NT2/D1 (cell line): ENCODE measurements at regions not wholly inside any gene's neighbourhood (a gene's known extent, or its start where the extent isn't known, plus 50 kb on each side); places are given as distances from the start of the nearest gene placed in this dataset.

ENCODE experiments used
- YY1 ChIP-seq: IDR thresholded peaks from 2 replicates; pipeline ENCODE4 v1.6.1; 2011; ENCODE audit not compliant: insufficient read length, insufficient read depth
- ZNF274 ChIP-seq: IDR thresholded peaks from 2 replicates; pipeline ENCODE4 v1.6.1; 2011; ENCODE audit warnings: mild to moderate bottlenecking, low read depth, low read length

GRCh38 chr21:32916522-32917099 lies 109.1 kb upstream of the OLIG2 start:
- TF ChIP-seq YY1 (no peak), ZNF274 (no peak)
